ENCODE measurements at regions not wholly inside any gene's neighbourhood (a gene's known extent, or its start where the extent isn't known, plus 50 kb on each side); places are given as distances from the start of the nearest gene placed in this dataset.

GRCh38 chr12:72957454-72957853, 685.3 kb downstream of the TRHDE start:
- TF ChIP-seq CTCF (IDR thresholded peaks at IDR 0.05; ENCODE audit: poor library complexity) = no peak
- TF ChIP-seq EZH2 (IDR thresholded peaks at IDR 0.05; ENCODE audit: borderline replicate concordance) = no peak

Data from hepatocyte (in vitro differentiated cells).